Activated CD4-positive, alpha-beta T cell treated with anti-CD3 and anti-CD28 coated beads, Interleukin-2, amount 50 U/mL, for 48 hours (primary cell): ENCODE measurements at regions not wholly inside any gene's neighbourhood (a gene's known extent, or its start where the extent isn't known, plus 50 kb on each side); places are given as distances from the start of the nearest gene placed in this dataset.

ENCODE experiments used
- DNase-seq, 2 experiments: peaks; one replicate each; pipeline ENCODE4 v3.0.0-alpha.2; 2020

- DNase-seq = no peak
These were observed 167.7 kb upstream of the SLC14A2 start for GRCh38 chr18:45447355-45448265.

GRCh38 chr18:45448871-45449270 is 166.4 kb upstream of the SLC14A2 start:
- DNase-seq = no peak

GRCh38 chr18:45449418-45450227 is 165.7 kb upstream of the SLC14A2 start:
- DNase-seq = no peak

DNA sequence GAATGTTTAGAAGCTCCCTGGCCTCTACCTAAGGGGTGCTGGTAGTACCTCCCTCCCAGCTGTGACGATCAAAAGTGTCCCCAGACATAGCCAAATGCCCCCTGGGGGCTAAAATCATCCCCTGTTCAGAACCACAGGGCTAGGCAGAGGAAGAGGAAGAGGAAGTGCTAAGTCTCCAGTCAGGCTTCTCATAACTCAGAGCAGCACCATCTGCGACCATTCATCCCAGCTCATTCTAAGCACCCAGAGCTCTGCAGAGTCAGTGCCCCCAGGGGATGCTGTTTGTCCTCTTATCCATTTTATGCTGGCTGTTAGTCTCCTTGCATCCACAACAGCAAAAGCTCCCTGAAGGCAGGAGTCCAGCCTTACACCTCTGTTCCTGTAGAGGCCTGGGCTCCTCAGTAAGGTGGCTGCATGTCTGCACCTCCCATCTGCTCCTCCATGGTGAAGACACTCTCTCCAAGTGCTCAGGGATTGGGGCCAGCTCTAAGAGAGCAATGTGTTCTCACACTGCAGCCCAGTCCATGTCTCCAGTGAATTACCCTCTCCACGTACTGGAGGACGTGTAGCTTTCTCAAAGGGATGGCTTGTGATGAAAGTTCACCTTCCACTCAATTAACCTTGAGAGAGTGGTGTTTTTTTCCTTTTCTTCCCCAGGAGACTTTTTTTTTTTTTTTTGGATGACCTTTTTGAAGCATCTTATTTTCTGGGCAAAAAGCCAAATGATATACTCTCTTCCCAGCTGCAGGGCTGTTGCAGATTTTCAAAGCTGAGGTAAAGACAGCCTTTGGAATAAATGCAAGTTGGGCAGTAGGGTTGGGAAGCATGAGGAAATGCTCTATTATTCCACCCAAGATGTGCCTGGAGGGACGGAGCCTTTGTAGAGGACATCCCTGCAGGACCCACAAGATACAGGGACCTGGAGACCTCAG is 158.9 kb upstream of the SLC14A2 start:
- DNase-seq = no peak

DNA sequence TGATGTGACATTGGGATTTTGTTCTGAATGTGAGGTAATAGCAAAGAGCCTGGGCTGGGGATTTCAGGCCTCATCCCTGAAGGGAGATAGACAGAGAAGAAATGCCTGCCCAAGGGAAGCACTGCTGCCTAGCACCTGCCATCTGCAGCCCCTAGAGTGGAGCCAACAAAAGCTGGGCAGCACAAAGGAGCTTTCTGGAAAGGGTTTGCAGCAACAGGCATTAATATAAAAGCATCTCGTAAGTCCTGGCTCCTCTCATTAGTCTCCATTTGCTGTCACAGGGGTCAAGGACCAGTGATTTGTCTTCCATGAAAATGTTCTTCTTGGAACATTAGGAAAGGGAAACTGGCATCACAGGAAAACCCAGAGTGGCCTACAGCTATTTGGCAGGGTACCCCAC is 157.2 kb upstream of the SLC14A2 start:
- DNase-seq = no peak

GRCh38 chr18:45462179-45462578 is 153.1 kb upstream of the SLC14A2 start:
- no peak for DNase-seq

- DNase-seq = no peak
These were observed 151.8 kb upstream of the SLC14A2 start for GRCh38 chr18:45463451-45463850.

- no peak for DNase-seq
These were observed 150.7 kb upstream of the SLC14A2 start for GRCh38 chr18:45464619-45465018.

GRCh38 chr18:45467293-45467692 is 148.0 kb upstream of the SLC14A2 start:
- no peak for DNase-seq

- no peak for DNase-seq
These were observed 147.3 kb upstream of the SLC14A2 start for GRCh38 chr18:45467945-45468344.

DNA sequence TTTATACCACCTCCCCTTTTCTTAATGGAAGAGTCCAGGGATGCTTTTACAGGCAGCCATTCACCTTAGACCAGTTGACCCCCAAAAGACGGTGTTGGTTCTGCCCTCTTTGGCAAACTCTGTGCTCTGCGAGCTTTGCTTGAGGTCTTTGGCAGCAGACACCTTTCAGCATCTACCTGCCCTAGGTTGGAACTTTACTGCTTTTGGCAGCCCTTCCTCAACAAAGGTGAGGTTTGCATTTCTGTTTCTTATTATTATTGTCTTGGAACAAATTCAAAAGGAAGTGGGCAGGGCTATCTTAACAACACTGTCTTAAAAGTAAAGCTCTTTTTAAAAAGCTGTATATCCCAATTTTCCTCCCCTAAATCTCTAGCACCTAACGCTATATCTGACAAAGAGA is 136.4 kb upstream of the SLC14A2 start:
- no peak for DNase-seq

DNA sequence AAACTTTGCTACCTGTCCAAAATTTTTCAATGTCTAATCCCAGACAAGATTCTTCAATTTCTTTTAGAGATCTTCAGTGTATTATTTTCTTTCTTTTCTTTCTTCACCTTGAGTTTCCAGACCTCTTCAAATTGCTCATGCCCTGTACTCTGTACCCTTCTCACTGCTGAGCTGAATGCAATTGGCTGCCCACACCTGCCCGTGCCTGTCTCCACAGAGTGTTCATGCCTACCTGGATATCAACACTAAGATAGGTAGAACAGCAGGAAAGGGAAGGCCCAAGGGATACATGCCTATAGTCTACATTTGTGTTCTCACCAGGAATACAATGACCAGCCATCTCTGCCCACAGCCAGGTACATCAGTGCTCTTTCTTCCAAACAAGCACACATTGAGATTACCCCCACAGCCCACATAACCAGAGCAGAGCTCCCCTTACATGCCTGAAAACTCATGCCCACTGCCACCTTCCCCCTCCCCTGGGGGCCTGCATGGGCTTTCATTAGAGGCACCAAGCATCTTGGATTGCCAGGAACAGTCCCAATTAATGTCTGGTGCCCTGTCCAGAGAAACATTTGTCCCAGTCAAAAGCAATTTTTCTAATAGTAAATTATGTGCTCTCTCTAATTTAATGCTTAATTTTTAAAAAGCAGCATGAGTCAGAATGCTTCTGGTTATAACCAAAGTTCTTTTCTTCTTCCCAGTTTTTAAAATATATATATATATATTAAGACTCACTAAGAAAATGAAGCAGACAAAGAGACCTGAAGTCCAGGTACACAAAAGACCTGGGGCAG is 134.9 kb upstream of the SLC14A2 start:
- no peak for DNase-seq

DNA sequence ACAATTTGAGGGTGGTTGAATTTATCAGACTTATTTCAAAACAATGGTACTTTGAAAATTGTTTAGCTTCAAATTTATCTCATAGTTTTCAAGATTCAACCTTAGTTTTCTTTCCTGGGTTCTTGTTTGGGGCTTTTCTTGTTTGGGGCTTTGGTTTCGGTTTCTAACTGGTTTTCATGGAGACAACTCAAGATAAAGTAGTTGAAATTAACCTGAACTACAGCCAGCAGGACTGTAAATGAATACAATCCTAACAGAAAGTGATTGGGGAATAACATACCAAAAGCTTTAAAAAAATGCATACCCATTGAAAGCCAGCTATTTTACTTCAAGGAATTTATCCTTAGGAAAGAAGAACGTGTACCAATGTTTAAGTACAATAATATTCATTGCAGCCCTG is 133.5 kb upstream of the SLC14A2 start:
- DNase-seq = no peak

- DNase-seq = no peak
These were observed 133.0 kb upstream of the SLC14A2 start for GRCh38 chr18:45482286-45482685.

GRCh38 chr18:45487581-45487980 is 127.7 kb upstream of the SLC14A2 start:
- no peak for DNase-seq

GRCh38 chr18:45488645-45489044 is 126.6 kb upstream of the SLC14A2 start:
- no peak for DNase-seq

DNA sequence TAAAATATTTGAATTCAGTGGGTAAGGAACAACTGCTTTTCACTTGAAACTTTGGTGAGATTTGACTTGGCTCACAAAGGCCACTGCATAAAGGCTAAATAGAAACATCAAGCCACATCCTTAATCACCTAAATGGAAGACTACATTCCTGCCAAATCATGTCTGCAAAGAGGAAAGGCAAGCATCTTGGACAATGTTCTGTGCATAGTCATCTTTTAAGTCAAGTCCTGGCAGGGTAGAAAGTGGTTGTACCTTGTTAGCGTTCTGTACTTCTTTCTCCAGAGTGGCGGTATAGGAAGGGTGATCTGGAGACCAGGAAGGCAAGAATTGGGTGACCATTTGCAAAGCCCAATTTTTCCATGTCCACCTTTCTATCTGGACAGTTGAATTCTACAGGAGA is 121.4 kb upstream of the SLC14A2 start:
- DNase-seq = no peak

DNA sequence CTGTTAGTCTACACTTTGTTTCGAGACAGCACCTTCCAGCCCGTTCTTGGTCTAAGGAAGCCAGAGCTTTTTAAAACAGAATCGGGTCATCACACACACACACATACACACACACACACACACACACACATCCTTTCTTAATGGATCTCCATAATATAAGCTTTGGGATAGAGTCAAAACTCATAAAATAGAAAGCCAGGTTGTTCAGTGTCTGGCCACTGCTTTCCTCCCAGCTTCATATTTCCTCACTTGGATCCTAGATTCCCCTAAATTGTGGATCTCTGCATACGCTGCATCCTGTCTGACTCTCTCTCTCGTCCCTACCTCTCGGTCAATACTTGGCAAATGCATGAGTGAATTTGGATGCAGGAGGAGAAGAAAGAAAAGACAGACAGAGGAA is 120.5 kb upstream of the SLC14A2 start:
- no peak for DNase-seq

DNA sequence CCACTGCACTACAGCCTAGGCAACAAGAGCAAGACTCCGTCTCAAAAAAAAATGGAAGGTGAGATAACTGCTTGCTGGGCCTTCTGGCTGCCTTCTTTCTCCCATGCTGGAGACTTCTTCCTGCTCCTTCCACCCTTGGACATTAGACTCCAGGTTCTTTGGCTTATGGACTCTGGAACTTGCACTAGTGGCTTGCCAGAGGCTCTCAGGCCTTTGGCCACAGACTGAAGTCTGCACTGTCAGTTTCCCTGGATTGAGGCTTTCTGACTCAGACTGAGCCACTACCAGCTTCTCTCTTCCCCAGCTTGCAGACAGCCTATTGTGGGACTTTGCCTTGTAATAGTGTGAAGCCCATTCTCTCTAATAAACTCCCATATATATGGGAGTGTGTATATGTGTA is 118.5 kb upstream of the SLC14A2 start:
- no peak for DNase-seq

DNA sequence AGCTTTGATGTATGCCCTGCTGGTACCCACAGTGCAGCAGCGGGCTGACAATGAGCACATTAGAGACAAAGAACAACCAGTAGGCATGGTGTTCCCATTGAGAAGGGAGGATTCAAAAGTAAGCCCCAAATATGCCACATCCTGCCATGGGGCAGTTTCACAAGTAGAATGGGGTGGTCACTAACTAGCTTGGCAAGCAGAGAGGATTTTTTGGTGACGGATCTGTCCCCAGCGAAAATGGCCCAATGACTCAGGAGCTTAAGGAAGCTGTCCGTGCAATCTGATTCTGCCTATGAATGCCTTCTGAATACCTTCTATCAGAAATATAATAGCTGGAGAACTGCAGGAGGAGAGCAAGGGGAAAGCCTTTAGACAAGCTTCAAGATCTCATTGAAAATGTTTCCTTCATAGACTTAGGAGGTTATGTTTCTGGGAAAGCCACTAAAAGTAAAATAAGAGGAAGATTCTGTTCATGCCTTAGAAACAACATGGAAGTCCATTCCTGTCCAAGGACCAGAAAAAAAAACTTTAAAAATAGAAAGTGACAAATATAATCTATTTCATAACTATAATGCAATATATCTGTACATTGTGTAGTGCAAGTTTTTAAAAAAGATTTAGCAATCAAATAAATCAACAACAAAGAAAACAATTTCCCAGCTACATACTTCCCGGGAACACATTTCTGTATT is 117.5 kb upstream of the SLC14A2 start:
- DNase-seq = no peak

DNA sequence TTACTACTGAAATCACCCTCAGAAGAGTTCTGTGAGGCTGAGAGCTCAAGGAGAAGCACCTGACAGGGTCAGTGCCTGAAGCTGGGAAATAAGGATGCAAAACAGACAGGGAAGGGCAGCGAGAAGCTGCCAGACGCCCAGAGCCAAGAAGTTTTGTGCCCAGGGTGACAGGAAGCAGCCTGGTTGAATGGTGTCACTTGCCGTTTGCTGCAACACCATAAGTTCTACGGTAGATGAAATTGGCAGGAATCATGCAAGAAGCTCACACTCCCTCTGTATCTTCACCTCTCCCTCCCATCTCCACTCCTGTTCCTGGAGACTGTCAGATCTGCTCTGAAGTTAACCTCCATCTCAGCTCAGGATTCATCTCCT is 117.0 kb upstream of the SLC14A2 start:
- no peak for DNase-seq

- no peak for DNase-seq
These were observed 111.3 kb upstream of the SLC14A2 start for GRCh38 chr18:45503990-45504389.
